NCI-H2029 treated with DMSO at 0.1 percent for 48 hours (cell line): ENCODE measurements at regions not wholly inside any gene's neighbourhood (a gene's known extent, or its start where the extent isn't known, plus 50 kb on each side); places are given as distances from the start of the nearest gene placed in this dataset.
"Not testable (repeated sequence)": the region's sequence is repeated elsewhere in the genome, so short reads cannot be mapped to it uniquely, and the experiment has no call there.

ENCODE experiments used
- DNase-seq: peaks from one replicate; lab custom pipeline; 2025; lab: John Stamatoyannopoulos, UW

- DNase-seq, result no peak
Measured at GRCh38 chr5:98308960-98309359, 464.5 kb upstream of the RGMB start.

- no peak for DNase-seq
Measured at GRCh38 chr5:98309785-98310598, 463.5 kb upstream of the RGMB start.

- no peak for DNase-seq
Measured at GRCh38 chr5:98314292-98314691, 459.2 kb upstream of the RGMB start.

- no peak for DNase-seq
Measured at GRCh38 chr5:98318386-98318785, 455.1 kb upstream of the RGMB start.

- DNase-seq, result no peak
Measured at GRCh38 chr5:98319299-98320011, 454.0 kb upstream of the RGMB start.

- DNase-seq, result no peak
Measured at GRCh38 chr5:98320343-98320742, 453.1 kb upstream of the RGMB start.

- DNase-seq, result no peak
Measured at GRCh38 chr5:98321361-98321760, 452.1 kb upstream of the RGMB start.

GRCh38 chr5:98325187-98325586 lies 448.3 kb upstream of the RGMB start:
- DNase-seq, result not testable (repeated sequence)

- DNase-seq, result no peak
Measured at GRCh38 chr5:98328015-98328414, 445.4 kb upstream of the RGMB start.

- DNase-seq, result no peak
Measured at GRCh38 chr5:98330871-98331270, 442.6 kb upstream of the RGMB start.

- DNase-seq, result no peak
Measured at GRCh38 chr5:98333921-98334320, 439.5 kb upstream of the RGMB start.

- DNase-seq, result no peak
Measured at GRCh38 chr5:98334946-98335345, 438.5 kb upstream of the RGMB start.

GRCh38 chr5:98339141-98339848 lies 434.2 kb upstream of the RGMB start:
- no peak for DNase-seq

- no peak for DNase-seq
Measured at GRCh38 chr5:98341038-98342032, 432.1 kb upstream of the RGMB start.

- DNase-seq, result not testable (repeated sequence)
Measured at GRCh38 chr5:98342958-98343660, 430.4 kb upstream of the RGMB start.

- DNase-seq, result no peak
Measured at GRCh38 chr5:98349251-98349989, 424.0 kb upstream of the RGMB start.

GRCh38 chr5:98349990-98350365 lies 423.5 kb upstream of the RGMB start:
- no peak for DNase-seq

- DNase-seq, result no peak
Measured at GRCh38 chr5:98354922-98355321, 418.5 kb upstream of the RGMB start.

GRCh38 chr5:98360548-98360947 lies 412.9 kb upstream of the RGMB start:
- DNase-seq, result no peak

- no peak for DNase-seq
Measured at GRCh38 chr5:98363157-98363556, 410.3 kb upstream of the RGMB start.
